Astrocyte (in vitro differentiated cells and primary cell): ENCODE measurements at regions not wholly inside any gene's neighbourhood (a gene's known extent, or its start where the extent isn't known, plus 50 kb on each side); places are given as distances from the start of the nearest gene placed in this dataset.

Source experiments
- DNase-seq: peaks from one replicate; pipeline ENCODE4 v3.0.0-alpha.2; 2010; ENCODE audit warnings: low read depth
- FAIRE-seq: peaks from 2 replicates; lab custom pipeline; 2011; peaks lifted over from hg19 to GRCh38; lab: Jason Lieb, UNC
- H2AFZ ChIP-seq: 2 replicates; pipeline ENCODE4 v1.6.0; 2012; ENCODE audit warnings: low read depth, low read length, inconsistent platforms
- H3K27ac ChIP-seq: 2 replicates; pipeline ENCODE4 v1.5.1; 2011; ENCODE audit warnings: low read depth, low read length, inconsistent platforms
- H3K27me3 ChIP-seq: 2 replicates; pipeline ENCODE4 v1.6.0; 2011; ENCODE audit warnings: low read length, inconsistent platforms; ENCODE audit not compliant: insufficient read depth
- H3K36me3 ChIP-seq: 2 replicates; pipeline ENCODE4 v1.5.1; 2011; ENCODE audit warnings: low read length, inconsistent platforms; ENCODE audit not compliant: insufficient read depth
- H3K4me1 ChIP-seq: 2 replicates; pipeline ENCODE4 v1.5.1; 2011; ENCODE audit warnings: low read length, inconsistent platforms; ENCODE audit not compliant: insufficient read depth
- H3K4me2 ChIP-seq: 2 replicates; pipeline ENCODE4 v1.6.0; 2012; ENCODE audit warnings: low read length, inconsistent platforms
- H3K4me3 ChIP-seq: 2 replicates; pipeline ENCODE4 v1.5.1; 2011; ENCODE audit warnings: low read depth, mild to moderate bottlenecking, low read length, inconsistent platforms; ENCODE audit not compliant: insufficient read depth
- H3K79me2 ChIP-seq: 2 replicates; pipeline ENCODE4 v1.6.0; 2012; ENCODE audit warnings: mild to moderate bottlenecking, low read length, inconsistent platforms; ENCODE audit not compliant: insufficient read depth
- H3K9ac ChIP-seq: 2 replicates; pipeline ENCODE4 v1.6.0; 2012; ENCODE audit warnings: mild to moderate bottlenecking, low read length, inconsistent platforms
- H3K9me3 ChIP-seq: 2 replicates; pipeline ENCODE4 v1.5.1; 2012; ENCODE audit warnings: low read depth, mild to moderate bottlenecking, low read length, inconsistent platforms; ENCODE audit not compliant: insufficient read depth
- H4K20me1 ChIP-seq: 2 replicates; pipeline ENCODE4 v1.6.0; 2012; ENCODE audit warnings: low read length, inconsistent platforms; ENCODE audit not compliant: insufficient read depth
- H3K27ac Mint-ChIP-seq: one replicate; pipeline ENCODE4 v1.8.0; 2021; ENCODE audit warnings: mild to moderate bottlenecking, mixed read lengths; ENCODE audit not compliant: unreplicated experiment
- H3K27me3 Mint-ChIP-seq: one replicate; pipeline ENCODE4 v1.8.0; 2021; ENCODE audit warnings: low read depth, mixed read lengths; ENCODE audit not compliant: unreplicated experiment
- H3K36me3 Mint-ChIP-seq: one replicate; pipeline ENCODE4 v1.8.0; 2021; ENCODE audit warnings: low read depth, mixed read lengths; ENCODE audit not compliant: unreplicated experiment
- H3K4me1 Mint-ChIP-seq: one replicate; pipeline ENCODE4 v1.8.0; 2021; ENCODE audit warnings: low read depth, mixed read lengths; ENCODE audit not compliant: unreplicated experiment
- H3K4me3 Mint-ChIP-seq: one replicate; pipeline ENCODE4 v1.8.0; 2021; ENCODE audit warnings: mild to moderate bottlenecking, moderate library complexity, mixed read lengths; ENCODE audit not compliant: unreplicated experiment
- H3K9me3 Mint-ChIP-seq: one replicate; pipeline ENCODE4 v1.8.0; 2021; ENCODE audit warnings: mild to moderate bottlenecking, mixed read lengths; ENCODE audit not compliant: unreplicated experiment
- CTCF ChIP-seq: IDR thresholded peaks from 2 replicates; pipeline ENCODE4 v1.5.1; 2011; ENCODE audit warnings: low read depth, mild to moderate bottlenecking, inconsistent platforms, low read length, moderate library complexity; ENCODE audit not compliant: insufficient read depth
- EZH2 ChIP-seq: IDR thresholded peaks from 2 replicates; pipeline ENCODE4 v1.6.1; 2012; ENCODE audit warnings: mild to moderate bottlenecking, low read length, inconsistent platforms; ENCODE audit not compliant: insufficient read depth

GRCh38 chr18:78473563-78473962 is 506.1 kb upstream of the SALL3 start:
- H3K4me3 Mint-ChIP-seq = no peak overlapping the region
- DNase-seq = no peak
- H3K27me3 ChIP-seq = no peaks in the 10 kb centered on the region
- no peaks in the 10 kb centered on the region for H3K27me3 Mint-ChIP-seq
- H2AFZ ChIP-seq = no peak overlapping the region
- H3K4me2 ChIP-seq = no peak overlapping the region
- H3K9me3 ChIP-seq = peaks cover 13% of the 10 kb centered on the region
- no peaks in the 10 kb centered on the region for H4K20me1 ChIP-seq
- H3K9ac ChIP-seq = no peak overlapping the region
- H3K4me3 ChIP-seq = no peak overlapping the region
- FAIRE-seq = no peak
- no peak overlapping the region for H3K27ac ChIP-seq
- H3K9me3 Mint-ChIP-seq = peaks cover 15% of the 10 kb centered on the region
- TF ChIP-seq EZH2 = no peak
- no peak for TF ChIP-seq CTCF
- no peaks in the 10 kb centered on the region for H3K36me3 Mint-ChIP-seq
- H3K4me1 ChIP-seq = no peaks in the 10 kb centered on the region
- H3K36me3 ChIP-seq = no peaks in the 10 kb centered on the region
- H3K4me1 Mint-ChIP-seq = no peaks in the 10 kb centered on the region
- no peak overlapping the region for H3K27ac Mint-ChIP-seq
- H3K79me2 ChIP-seq = no peaks in the 10 kb centered on the region

GRCh38 chr18:78477840-78478239 is 501.8 kb upstream of the SALL3 start:
- Histone ChIP-seq H3K27me3 (no peaks in the 10 kb centered on the region), H3K79me2 (no peaks in the 10 kb centered on the region), H3K9ac (no peak overlapping the region), H3K4me2 (no peak overlapping the region), H3K36me3 (no peaks in the 10 kb centered on the region), H2AFZ (no peak overlapping the region), H3K4me1 (no peaks in the 10 kb centered on the region), H3K9me3 (peaks cover 15% of the 10 kb centered on the region), H3K27ac (no peak overlapping the region), H3K4me3 (no peak overlapping the region), H4K20me1 (no peaks in the 10 kb centered on the region)
- Mint-ChIP-seq H3K27me3 (no peaks in the 10 kb centered on the region), H3K27ac (no peak overlapping the region), H3K4me3 (no peak overlapping the region), H3K4me1 (no peaks in the 10 kb centered on the region), H3K9me3 (peaks cover 17% of the 10 kb centered on the region), H3K36me3 (no peaks in the 10 kb centered on the region)
- no peak for DNase-seq
- FAIRE-seq = no peak
- TF ChIP-seq CTCF (no peak), EZH2 (no peak)

- Histone ChIP-seq H4K20me1 (no peaks in the 10 kb centered on the region), H3K36me3 (no peaks in the 10 kb centered on the region), H3K4me2 (no peak overlapping the region), H3K27ac (no peak overlapping the region), H3K27me3 (no peaks in the 10 kb centered on the region), H2AFZ (no peak overlapping the region), H3K9ac (no peak overlapping the region), H3K4me1 (no peaks in the 10 kb centered on the region), H3K79me2 (no peaks in the 10 kb centered on the region), H3K4me3 (no peak overlapping the region), H3K9me3 (peaks cover 12% of the 10 kb centered on the region)
- no peak for TF ChIP-seq EZH2
- TF ChIP-seq CTCF = no peak
- Mint-ChIP-seq H3K4me1 (no peaks in the 10 kb centered on the region), H3K9me3 (peaks cover 17% of the 10 kb centered on the region), H3K27me3 (no peaks in the 10 kb centered on the region), H3K36me3 (no peaks in the 10 kb centered on the region), H3K4me3 (no peak overlapping the region), H3K27ac (no peak overlapping the region)
- DNase-seq (no peak), FAIRE-seq (no peak)
These were observed 500.2 kb upstream of the SALL3 start for GRCh38 chr18:78479443-78479842.
